ENCODE measurements at regions not wholly inside any gene's neighbourhood (a gene's known extent, or its start where the extent isn't known, plus 50 kb on each side); places are given as distances from the start of the nearest gene placed in this dataset.

DNA sequence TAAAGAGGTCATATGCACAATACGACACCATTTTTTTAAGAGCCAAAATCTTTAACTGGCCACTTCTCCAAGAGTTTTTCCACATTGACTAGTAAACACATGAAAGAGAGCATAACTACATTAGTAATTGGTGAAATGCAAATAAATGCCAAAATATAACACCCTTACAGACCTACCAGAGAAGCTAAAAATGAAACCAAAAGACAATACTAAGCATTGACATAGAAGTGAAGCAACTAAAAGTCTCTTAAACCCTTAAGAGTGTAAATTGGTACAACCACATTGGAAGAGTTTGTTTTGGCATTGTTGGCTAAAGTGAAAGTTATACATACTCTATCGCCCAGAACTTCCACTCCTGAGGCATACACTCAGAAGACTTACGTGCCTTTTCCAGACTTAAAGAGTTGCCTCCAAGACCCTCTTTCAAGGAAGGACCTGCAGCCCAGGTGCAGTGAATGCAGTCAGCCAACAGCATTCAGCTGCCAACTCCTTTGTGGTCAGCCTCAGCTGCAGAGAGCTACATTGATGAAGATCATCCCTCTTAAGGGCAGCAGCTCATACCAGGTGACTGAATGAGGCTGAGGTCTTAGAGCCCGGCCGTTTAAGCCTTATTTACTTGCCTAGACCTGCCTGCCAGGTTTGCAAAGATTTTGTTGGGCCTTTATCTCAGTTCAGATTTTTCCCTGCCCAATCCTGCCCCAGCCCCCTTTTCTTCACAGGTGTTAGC is 839.1 kb upstream of the ADGRL2 start:
- peak; percentile 75 for DNase-seq
- peak overlapping the region; percentile 41 for H3K4me3 ChIP-seq (ENCODE audit: low read length)
- TF ChIP-seq EZH2 (optimal IDR thresholded peaks at IDR 0.05; ENCODE audit: low read depth, low read length) (no peak), EZH2phosphoT487 (IDR thresholded peaks at IDR 0.05; ENCODE audit: low read length) (no peak)
- TF ChIP-seq, protein P1, sequence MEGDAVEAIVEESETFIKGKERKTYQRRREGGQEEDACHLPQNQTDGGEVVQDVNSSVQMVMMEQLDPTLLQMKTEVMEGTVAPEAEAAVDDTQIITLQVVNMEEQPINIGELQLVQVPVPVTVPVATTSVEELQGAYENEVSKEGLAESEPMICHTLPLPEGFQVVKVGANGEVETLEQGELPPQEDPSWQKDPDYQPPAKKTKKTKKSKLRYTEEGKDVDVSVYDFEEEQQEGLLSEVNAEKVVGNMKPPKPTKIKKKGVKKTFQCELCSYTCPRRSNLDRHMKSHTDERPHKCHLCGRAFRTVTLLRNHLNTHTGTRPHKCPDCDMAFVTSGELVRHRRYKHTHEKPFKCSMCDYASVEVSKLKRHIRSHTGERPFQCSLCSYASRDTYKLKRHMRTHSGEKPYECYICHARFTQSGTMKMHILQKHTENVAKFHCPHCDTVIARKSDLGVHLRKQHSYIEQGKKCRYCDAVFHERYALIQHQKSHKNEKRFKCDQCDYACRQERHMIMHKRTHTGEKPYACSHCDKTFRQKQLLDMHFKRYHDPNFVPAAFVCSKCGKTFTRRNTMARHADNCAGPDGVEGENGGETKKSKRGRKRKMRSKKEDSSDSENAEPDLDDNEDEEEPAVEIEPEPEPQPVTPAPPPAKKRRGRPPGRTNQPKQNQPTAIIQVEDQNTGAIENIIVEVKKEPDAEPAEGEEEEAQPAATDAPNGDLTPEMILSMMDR (IDR thresholded peaks at IDR 0.05; ENCODE audit: low read length) = no peak
- H3F3A ChIP-seq (ENCODE audit: insufficient read depth, low read length) = 0 out of 2 replicates have a peak, but pooled peaks cover 10% of the 10 kb centered on the region
- peak overlapping the region; percentile 56 for H3K4me2 ChIP-seq (ENCODE audit: low read depth, low read length)
- H4K20me1 ChIP-seq (ENCODE audit: insufficient read depth, low read length) = no peaks in the 10 kb centered on the region
- peak overlapping the region; percentile 39 for H2AFZ ChIP-seq (ENCODE audit: low read length)
- no peaks in the 10 kb centered on the region for H3K9me2 ChIP-seq (replicated peaks; ENCODE audit: insufficient read depth, low read length)
- H3K4me1 ChIP-seq (ENCODE audit: low read length) = peaks cover 12% of the 10 kb centered on the region; the same call in 1 of the 2 replicates
- H3K9ac ChIP-seq (ENCODE audit: low read length) = peak overlapping the region; percentile 8; the same call in 1 of the 2 replicates
- H3K27ac ChIP-seq (ENCODE audit: low read length) = peak overlapping the region; percentile 37; the same call in 1 of the 2 replicates
- H3K27me3 ChIP-seq (replicated peaks; ENCODE audit: insufficient read depth, low read length) = no peaks in the 10 kb centered on the region
- no peaks in the 10 kb centered on the region for H3K79me2 ChIP-seq (ENCODE audit: low read length)
- no peaks in the 10 kb centered on the region for H3K36me3 ChIP-seq (replicated peaks; ENCODE audit: insufficient read depth, low read length)
- H3K9me3 ChIP-seq (replicated peaks; ENCODE audit: insufficient read depth, low read length) = no peaks in the 10 kb centered on the region

GRCh38 chr1:80933346-80933745 is 867.4 kb upstream of the ADGRL2 start:
- H3K27me3 ChIP-seq (replicated peaks; ENCODE audit: insufficient read depth, low read length) = no peaks in the 10 kb centered on the region
- H3F3A ChIP-seq (ENCODE audit: insufficient read depth, low read length) = no peaks in the 10 kb centered on the region
- H3K9me2 ChIP-seq (replicated peaks; ENCODE audit: insufficient read depth, low read length) = no peaks in the 10 kb centered on the region
- no peak for DNase-seq
- H3K4me3 ChIP-seq (ENCODE audit: low read length) = no peak overlapping the region
- no peak overlapping the region for H3K9ac ChIP-seq (ENCODE audit: low read length)
- H3K4me2 ChIP-seq (ENCODE audit: low read depth, low read length) = peak overlapping the region; percentile 17; the same call in 1 of the 2 replicates
- H3K4me1 ChIP-seq (ENCODE audit: low read length) = peaks cover 17% of the 10 kb centered on the region; the same call in 1 of the 2 replicates
- no peaks in the 10 kb centered on the region for H3K9me3 ChIP-seq (replicated peaks; ENCODE audit: insufficient read depth, low read length)
- no peaks in the 10 kb centered on the region for H3K36me3 ChIP-seq (replicated peaks; ENCODE audit: insufficient read depth, low read length)
- no peak overlapping the region for H2AFZ ChIP-seq (ENCODE audit: low read length)
- no peaks in the 10 kb centered on the region for H4K20me1 ChIP-seq (ENCODE audit: insufficient read depth, low read length)
- TF ChIP-seq, protein P1 (IDR thresholded peaks at IDR 0.05; ENCODE audit: low read length) = no peak
- TF ChIP-seq EZH2phosphoT487 (IDR thresholded peaks at IDR 0.05; ENCODE audit: low read length) = no peak
- TF ChIP-seq EZH2 (optimal IDR thresholded peaks at IDR 0.05; ENCODE audit: low read depth, low read length) = no peak
- peak overlapping the region; percentile 40; the same call in 1 of the 2 replicates for H3K27ac ChIP-seq (ENCODE audit: low read length)
- H3K79me2 ChIP-seq (ENCODE audit: low read length) = no peaks in the 10 kb centered on the region

DNA sequence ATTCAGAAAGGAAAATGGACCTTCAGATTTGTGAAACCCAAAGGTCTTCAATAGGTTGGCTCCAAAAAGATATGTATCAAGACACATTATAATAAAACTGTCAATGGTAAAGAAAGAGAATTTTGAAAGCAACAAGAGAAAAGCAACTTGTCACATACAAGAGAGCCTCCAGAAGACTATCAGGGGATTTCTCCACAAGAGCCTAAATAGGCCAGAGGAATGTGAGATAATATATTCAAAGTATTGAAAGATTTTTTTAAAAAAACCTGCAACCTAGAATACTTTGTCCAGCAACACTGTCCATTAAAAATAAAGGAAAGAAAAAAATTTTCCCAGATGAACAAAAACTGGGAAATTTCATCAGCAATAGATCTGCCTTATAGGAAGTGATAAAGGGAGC is 869.6 kb upstream of the ADGRL2 start:
- H3K79me2 ChIP-seq (ENCODE audit: low read length) = no peaks in the 10 kb centered on the region
- DNase-seq = no peak
- H4K20me1 ChIP-seq (ENCODE audit: insufficient read depth, low read length) = no peaks in the 10 kb centered on the region
- no peaks in the 10 kb centered on the region for H3K27me3 ChIP-seq (replicated peaks; ENCODE audit: insufficient read depth, low read length)
- no peak overlapping the region for H3K27ac ChIP-seq (ENCODE audit: low read length)
- peaks cover 17% of the 10 kb centered on the region; the same call in 1 of the 2 replicates for H3K4me1 ChIP-seq (ENCODE audit: low read length)
- H3K4me2 ChIP-seq (ENCODE audit: low read depth, low read length) = no peak overlapping the region
- H3K9me3 ChIP-seq (replicated peaks; ENCODE audit: insufficient read depth, low read length) = no peaks in the 10 kb centered on the region
- H2AFZ ChIP-seq (ENCODE audit: low read length) = no peak overlapping the region
- H3K4me3 ChIP-seq (ENCODE audit: low read length) = no peak overlapping the region
- no peak overlapping the region for H3K9ac ChIP-seq (ENCODE audit: low read length)
- TF ChIP-seq EZH2 (optimal IDR thresholded peaks at IDR 0.05; ENCODE audit: low read depth, low read length) (no peak), EZH2phosphoT487 (IDR thresholded peaks at IDR 0.05; ENCODE audit: low read length) (no peak)
- TF ChIP-seq, protein P1 (IDR thresholded peaks at IDR 0.05; ENCODE audit: low read length) = no peak
- H3K36me3 ChIP-seq (replicated peaks; ENCODE audit: insufficient read depth, low read length) = no peaks in the 10 kb centered on the region
- no peaks in the 10 kb centered on the region for H3K9me2 ChIP-seq (replicated peaks; ENCODE audit: insufficient read depth, low read length)
- H3F3A ChIP-seq (ENCODE audit: insufficient read depth, low read length) = no peaks in the 10 kb centered on the region

Data from MM.1S (cell line).